G401 (cell line): ENCODE measurements at regions not wholly inside any gene's neighbourhood (a gene's known extent, or its start where the extent isn't known, plus 50 kb on each side); places are given as distances from the start of the nearest gene placed in this dataset.

Experiments
- DNase-seq: peaks from one replicate; pipeline ENCODE4 v3.0.0-alpha.2; 2015; ENCODE audit warnings: low spot score
- in situ Hi-C: cut with HindIII; loops from 2 replicates; pipeline ENCODE4 v1.10.0; 2016; ENCODE audit warnings: low sequenced_read_pairs, mixed read lengths

DNA sequence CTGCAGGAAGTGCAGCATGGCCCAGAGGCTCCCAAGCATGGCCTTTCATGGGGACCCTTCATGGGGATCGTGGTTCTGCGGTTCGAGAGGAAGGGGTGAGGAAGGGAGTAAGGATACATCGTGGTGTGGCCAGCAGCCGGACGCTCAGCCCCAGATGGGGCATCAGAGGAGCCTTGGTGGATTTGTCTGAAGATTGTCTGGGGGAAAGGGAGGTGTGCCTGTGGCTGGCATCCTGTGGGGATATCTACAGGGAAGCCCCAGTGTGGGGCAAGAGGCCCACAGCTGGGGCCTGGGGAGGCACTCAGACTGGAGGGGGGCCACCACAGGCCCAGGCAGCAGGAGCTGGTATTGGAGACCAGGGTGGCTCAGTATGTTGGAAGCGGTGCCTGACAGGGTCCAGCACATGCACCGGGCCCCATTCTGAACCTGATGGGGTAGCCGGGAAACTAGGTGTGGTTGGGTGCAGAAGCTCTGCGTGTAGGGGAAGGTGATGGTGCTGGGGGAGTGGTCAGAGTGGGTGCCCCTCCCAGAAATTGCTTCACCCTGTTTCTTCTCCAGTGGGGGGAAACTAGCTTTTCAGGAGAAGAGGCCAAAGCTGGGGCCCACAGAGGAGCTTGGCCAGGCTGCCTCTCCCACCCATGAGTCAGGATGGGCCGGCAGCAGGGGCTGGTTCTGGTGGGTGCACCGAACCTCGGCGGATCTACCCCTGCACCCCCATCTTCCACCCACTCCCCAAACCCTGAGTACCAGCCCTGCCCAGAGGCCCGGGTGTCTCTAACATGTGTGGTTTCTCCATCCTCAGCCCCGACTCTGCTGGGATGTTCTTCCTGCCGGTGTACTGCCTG lies 274.4 kb upstream of the HDAC4 start:
- no peak for DNase-seq
- in situ Hi-C loops = no loop called here

DNA sequence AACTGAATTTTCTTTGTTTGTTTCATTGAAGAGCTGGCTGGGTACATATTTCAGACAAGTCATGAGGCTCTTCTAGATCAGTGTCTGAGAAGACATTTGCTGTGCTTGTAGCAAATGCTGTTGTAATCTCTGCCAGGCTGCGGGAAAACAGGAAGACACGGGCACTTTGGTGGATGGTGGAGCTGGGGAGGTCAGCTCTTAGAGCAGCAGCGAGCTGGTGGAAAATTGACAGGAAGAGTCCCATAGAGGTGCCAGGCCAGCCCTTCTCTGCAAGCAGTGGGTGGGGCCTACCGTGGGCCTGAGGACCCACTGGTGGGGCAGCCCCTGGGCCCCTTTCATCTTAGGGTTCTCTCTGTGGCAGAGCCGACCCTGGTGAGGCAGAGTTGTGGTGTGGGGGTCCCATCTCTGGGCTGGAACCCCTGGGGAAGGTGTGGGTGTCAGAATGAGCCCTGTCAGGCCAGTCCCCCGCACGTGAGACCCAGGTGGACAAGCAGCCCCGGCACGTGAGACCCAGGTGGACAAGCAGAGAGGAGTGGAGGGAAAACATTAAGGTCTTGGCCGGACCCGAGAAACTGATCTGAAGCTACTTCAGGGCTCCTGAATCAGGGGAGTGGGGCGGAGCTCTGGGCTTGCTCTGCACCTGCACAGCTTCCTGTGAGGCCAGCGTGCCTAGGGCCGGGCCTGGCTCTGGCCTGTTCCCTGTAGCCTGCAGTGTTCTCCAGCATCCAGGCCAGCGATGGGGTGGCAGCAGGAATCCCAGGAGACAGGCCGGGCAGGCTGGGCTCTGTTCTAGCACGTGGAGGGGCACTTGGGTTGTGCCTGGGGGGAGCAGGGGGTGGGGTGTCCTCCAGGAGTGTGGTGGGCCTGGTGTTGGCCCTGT lies 273.5 kb upstream of the HDAC4 start:
- in situ Hi-C loops = no loop called here
- DNase-seq = no peak

DNA sequence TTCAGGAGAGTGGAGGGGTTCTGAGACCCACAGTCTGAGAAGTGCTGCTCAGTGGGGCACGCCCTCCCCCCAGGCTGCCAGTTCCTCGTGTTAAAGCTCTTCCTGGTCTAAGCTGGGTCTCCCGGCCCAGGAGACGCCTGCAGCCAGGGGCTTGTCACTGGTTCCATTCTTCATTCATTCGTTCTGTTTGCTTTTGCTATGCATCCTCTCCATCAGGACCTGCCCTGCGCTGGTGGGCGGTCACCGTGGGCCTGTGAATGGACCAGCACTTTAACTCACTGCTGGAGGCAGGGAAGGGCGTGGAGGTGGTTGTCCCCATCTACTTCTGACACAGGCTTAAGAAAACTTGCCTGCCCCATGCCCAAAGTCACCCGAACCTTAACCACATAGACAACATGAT lies 272.8 kb upstream of the HDAC4 start:
- in situ Hi-C loops = no loop called here
- DNase-seq = no peak

GRCh38 chr2:239671916-239672849 lies 271.4 kb upstream of the HDAC4 start:
- in situ Hi-C loops = no loop called here
- no peak for DNase-seq

DNA sequence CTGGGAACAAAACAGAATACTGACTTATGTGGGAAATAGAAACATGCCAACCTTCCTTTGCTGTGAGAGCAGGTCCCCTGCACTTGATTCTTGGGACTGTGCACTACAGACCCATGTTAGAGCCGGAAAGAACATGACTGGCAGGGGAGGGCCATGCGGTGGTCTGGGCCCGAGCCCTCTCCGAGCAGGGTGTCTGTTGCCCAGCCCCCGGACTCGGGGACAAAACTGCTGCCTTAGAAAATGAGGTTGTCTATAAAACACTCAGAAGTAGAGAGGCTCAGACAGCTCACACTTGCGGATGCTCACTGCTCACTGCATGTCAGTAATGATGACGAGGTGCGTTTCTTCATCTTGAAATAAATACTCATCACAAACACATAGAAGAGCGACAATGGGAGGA lies 270.7 kb upstream of the HDAC4 start:
- DNase-seq = no peak
- in situ Hi-C loops = no loop called here

DNA sequence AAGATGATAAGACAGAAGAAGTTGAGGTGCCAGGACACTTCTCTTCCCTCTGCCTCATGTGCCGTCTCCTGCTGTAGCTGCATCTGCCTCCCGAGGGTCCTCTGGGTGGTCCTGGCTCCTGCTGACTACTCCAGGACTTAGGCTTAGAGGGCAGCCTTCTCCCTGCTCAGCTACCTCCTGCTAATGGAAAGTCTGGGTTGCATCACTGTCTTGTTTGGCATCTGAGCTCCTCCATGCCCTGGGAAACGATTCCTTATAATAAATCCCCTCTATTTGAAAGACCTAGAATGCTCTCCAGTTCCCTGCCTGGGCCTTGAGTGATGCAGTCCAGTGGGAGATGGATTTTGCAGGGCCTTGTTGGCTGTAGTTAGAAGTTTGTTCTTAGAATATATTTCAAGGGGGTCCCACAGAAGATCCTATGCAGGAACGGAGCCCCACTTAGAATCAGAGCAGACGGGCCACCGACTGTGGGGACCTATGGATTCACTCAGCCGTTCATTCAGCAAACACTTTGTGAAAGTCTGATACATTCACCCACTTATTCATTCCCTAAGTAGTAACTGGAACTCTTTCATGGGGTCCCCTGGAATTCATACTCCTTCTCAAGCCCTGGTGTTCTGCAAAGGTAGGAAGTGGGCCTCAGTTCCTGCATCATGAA lies 269.8 kb upstream of the HDAC4 start:
- DNase-seq = no peak
- in situ Hi-C loops = no loop called here

DNA sequence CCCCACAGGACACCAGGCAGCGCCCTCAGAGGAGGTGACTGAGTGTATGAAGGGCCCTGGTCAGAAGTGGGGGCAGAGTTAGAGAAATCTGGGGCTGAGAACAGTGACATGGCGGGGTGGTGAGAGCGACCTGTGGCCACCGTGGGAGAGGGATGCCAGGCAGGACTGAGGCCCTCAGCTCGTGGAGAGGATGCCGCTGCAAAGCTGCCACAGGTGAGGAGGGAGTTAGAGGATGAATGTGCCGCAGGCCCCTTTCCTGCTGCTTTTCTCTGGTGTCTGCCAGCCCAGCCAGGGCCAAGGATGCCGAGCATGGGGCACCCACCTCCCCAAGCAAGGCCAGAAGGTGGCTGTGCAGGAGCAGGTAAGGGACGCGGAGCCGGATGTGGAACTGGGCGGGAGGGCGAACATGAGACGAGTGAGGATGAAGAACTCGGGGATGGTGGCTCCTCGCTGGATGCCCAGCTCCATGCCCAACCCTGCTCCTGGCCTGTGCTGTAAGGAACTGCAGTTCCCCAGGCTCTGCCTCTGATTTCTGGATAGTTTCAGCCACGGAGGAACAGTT lies 269.2 kb upstream of the HDAC4 start:
- DNase-seq = no peak

DNA sequence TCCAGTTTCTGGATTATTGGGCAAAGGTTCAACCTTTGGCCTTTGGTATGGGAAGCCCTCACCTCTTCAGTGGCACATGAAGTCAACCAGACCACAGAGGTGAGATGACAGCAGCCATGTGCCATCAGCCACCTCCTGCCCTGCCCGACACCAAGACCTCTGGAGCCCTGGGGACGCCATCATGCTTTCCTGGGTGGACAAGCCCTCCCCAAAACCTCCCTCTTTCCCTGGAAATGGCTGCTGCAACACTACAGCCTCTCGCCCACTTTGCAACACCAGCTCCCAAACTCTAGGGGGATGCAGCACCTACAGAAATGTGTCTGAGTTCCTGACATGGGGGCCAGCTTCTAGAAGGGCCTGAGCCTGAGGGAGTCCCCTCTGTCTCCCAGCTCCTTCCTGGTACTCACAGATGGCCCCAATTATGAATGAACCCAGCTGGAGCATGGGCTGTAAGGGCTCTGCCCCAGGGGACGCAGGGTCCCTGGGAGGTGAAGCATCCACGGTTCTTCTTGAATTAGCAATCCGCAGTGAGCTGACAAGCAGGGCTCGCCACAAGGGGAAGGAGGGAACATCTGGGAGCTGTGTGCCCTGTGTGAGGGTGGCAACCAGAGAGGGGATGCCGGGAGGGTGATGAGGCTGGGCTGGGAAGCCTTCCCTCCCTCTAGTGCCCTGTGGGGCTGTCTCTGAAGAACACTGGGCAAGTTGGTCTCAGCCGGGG lies 268.5 kb upstream of the HDAC4 start:
- in situ Hi-C loops = no loop called here
- DNase-seq = no peak

More for the DNA sequence above, 269.2 kb upstream of the HDAC4 start:
- in situ Hi-C loops = no loop called here

- no peak for DNase-seq
- in situ Hi-C loops = no loop called here
Measured at GRCh38 chr2:239668651-239669050, 267.8 kb upstream of the HDAC4 start.

GRCh38 chr2:239668042-239668441 lies 267.2 kb upstream of the HDAC4 start:
- no peak for DNase-seq
- in situ Hi-C loops = no loop called here

DNA sequence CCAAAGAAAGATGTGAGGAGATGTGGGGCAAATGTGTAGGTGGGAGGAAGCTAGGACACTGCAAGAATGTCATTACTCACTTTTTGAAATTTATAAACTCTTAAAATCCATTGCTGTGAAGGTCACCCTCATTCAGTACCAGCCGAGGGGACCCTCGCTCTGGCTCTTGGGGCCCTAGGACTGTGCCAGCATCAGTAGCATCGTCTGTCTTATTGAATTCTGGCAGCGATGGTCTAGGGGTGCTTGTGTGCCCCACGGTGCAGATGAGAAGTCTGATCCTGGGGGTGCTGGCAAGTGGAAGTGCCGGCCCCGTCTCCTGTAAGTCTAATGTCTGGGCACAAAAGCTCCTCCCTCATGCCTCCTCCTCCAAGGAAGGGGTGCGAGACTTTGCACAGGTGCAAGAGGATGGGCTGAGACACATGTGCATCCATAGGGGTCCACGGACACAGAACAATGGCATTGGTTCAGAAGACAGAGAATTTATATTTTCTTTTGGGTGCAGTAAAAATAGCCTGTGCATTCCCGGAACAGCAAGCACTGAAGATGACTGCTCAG lies 266.7 kb upstream of the HDAC4 start:
- no peak for DNase-seq
- in situ Hi-C loops = no loop called here

DNA sequence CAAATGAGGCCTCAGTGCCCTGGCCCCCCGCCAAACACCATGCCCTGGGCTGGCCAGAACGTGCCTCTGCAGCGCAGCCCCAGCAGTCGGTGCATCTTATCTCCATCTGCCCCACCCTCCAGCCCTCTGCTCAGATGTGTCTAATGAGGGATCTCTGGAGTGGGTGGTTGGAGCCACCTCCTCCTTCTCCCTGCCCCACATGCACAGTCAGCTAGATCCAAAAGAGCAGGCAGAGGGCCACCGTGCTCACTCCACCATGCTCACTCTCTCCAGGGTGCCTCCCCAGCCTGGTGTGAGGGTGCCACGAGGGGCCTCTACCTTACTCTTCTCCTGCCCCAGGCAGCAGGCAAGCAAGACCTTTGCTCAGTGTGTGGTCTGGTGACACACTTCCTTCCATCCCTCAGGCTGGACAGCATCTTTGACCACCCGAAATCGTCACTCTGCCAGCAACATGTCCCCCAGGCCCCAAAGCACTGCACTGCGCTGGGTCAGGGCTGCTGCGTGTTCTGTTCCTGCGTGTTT lies 266.1 kb upstream of the HDAC4 start:
- in situ Hi-C loops = no loop called here
- DNase-seq = no peak

DNA sequence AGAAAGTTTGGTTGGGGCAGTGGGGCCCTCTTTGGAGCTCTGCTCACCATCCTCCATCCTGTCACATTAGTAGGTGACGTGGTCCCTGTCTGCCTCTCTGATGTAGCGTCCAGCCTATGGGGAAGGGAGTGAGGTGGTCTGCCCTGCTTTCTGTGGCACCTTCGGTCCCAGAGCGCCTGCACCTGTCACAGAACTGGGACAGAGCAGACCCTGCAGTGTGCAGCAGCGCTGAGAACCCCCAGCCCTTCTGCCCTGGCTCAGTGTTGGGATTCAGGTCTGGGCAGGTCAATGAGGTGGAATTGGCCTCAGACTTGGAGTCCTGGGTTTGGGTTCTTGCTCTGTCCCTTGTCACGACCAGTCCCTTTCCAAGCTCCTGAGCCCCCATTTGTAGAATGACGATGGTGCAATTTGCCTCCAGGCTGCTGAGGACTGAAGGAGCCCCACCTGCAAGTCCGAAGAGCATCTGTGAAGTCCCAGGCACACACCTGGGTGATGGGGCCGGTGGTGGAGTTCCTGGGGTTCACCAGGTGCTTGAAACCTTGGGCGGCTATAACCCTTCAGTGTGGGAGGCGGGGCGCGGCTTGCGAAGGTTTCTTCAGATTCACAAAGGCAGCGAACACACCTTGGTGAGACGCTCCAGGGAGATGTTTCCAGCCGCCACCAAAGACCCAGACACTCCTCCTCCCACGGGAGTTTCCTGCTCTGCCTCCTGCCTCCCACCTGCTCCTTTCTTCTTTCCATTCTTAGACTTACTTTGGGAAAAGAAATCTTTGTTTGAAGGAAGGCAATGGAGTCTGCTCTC lies 265.4 kb upstream of the HDAC4 start:
- in situ Hi-C loops = no loop called here
- DNase-seq = no peak

DNA sequence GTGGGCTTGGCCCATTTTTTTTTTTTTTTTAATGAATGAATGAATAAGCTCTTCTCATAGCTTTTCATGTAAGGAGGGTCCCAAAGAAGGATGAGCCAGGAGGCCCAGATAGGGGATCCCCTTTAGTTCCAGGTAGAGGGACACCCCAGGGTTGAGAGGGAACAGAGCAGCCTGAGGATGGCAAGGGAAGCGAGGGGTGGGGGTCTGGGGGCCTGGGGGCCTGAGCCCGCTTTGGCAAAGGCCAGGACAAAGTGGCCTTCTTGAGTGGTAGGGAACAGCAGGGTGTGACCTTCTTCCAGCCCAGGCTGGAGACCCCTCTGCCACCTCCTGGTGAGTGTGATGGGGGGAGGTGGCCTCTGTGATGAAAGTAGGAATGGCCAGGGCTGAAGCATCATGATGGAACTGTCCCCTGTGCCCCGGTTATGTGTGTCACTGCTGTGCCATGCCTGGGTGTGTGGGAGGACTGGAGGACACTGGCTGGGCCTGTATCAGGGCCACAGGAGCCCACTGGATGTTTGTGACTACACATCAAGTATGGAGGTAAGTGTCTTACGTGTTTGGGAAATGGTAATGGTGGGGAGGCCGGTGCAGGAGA lies 263.5 kb upstream of the HDAC4 start:
- in situ Hi-C loops = no loop called here
- DNase-seq = no peak

DNA sequence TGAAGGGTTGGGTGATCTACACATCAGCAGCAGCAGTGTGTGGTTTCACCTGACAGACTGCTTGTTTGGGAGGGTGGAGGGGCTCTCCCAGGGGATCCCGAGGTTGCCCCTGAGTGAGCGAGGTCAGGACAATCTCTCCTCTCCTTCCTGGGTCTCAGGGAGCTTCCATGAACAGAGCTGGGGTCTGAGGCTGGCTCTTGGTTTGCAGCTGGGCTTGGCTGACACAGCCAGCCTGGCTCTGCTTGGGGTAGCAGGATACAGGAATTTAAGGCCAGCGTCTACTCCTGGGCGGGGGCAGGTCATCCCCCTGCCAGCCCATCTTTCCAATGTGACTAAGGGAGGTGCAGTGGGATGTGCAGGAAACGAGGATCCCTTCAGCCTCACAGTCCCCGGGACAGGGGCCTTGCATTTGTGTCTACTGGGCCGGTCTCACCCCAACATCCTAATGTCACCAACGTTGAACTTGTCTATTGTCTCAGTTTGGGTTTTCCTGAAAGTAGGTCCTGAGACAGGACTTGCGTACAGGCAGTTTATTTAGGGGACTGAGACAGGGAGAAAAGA lies 262.6 kb upstream of the HDAC4 start:
- no peak for DNase-seq
- in situ Hi-C loops = no loop called here
